ENCODE measurements at regions not wholly inside any gene's neighbourhood (a gene's known extent, or its start where the extent isn't known, plus 50 kb on each side); places are given as distances from the start of the nearest gene placed in this dataset.

DNA sequence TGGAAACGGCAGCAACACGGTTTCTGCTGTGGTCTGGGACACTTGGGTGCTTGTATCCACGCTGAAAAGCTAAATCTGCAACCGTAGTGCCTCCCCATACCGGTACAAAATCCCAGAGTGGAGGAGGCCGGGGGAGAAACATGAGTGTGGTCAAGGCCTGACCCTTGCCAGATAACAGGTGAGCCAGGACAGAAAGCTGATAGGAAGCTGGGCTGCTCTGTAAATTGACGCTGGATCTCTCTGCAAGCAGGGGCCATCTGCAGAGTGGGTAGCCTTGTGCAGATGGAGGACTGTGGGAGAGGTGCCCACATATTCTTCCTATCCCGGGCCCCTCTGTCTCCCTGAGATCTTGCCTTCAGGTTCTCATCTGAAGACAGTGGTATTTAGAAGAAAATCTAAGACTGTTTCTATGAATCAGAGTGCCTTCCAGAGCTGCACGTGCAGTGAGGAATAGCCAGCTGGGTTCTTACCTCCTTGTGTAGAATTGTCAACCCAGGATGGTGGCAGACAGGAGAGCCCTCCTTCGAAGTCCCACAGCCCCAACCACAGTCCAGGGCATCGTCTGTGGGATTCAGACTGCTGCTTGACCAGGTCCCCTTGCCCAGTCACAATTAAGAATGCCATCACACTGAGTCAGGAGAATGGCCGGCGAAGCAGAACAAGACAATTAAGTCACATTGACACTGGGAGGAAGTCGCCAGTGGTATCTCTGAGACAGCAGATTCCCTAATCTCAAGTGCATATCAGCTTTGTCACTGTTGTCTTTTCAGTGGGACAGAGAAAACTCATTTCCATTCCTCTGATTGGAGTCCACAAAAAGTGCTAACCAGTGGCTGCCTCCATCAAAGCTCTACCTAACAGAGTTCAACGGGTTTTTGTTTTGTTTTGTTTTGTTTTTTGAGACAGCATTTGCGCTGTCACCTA lies 100.0 kb upstream of the RIPOR2 start:
- DNase-seq (ENCODE audit: low read depth, low spot score) (no peak), ATAC-seq (peak; percentile 71), FAIRE-seq (no peak)
- peaks cover under 1% of the 10 kb centered on the region for H3K79me2 ChIP-seq (ENCODE audit: control insufficient read depth, insufficient read depth, low read length)
- H3K36me3 ChIP-seq (ENCODE audit: control insufficient read depth in 2 of 2, insufficient read depth in 2 of 2, low read length in 1 of 2), result no peaks in the 10 kb centered on the region
- H2AFZ ChIP-seq (ENCODE audit: control insufficient read depth, low read depth, low read length), result peak overlapping the region; percentile 87
- TF ChIP-seq RUNX3 (IDR thresholded peaks at IDR 0.05; ENCODE audit: low read length), result peak; percentile 49
- peak; percentile 56 to 80 for TF ChIP-seq BHLHE40 (IDR thresholded peaks at IDR 0.05; ENCODE audit: borderline replicate concordance in 1 of 2, low read depth in 2 of 2, low read length in 1 of 2)
- TF ChIP-seq, protein P1, sequence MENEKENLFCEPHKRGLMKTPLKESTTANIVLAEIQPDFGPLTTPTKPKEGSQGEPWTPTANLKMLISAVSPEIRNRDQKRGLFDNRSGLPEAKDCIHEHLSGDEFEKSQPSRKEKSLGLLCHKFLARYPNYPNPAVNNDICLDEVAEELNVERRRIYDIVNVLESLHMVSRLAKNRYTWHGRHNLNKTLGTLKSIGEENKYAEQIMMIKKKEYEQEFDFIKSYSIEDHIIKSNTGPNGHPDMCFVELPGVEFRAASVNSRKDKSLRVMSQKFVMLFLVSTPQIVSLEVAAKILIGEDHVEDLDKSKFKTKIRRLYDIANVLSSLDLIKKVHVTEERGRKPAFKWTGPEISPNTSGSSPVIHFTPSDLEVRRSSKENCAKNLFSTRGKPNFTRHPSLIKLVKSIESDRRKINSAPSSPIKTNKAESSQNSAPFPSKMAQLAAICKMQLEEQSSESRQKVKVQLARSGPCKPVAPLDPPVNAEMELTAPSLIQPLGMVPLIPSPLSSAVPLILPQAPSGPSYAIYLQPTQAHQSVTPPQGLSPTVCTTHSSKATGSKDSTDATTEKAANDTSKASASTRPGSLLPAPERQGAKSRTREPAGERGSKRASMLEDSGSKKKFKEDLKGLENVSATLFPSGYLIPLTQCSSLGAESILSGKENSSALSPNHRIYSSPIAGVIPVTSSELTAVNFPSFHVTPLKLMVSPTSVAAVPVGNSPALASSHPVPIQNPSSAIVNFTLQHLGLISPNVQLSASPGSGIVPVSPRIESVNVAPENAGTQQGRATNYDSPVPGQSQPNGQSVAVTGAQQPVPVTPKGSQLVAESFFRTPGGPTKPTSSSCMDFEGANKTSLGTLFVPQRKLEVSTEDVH (IDR thresholded peaks at IDR 0.05; ENCODE audit: low read depth, partially characterized antibody), result no peak
- peak overlapping the region; percentile 52; the same call in 1 of the 2 replicates for H3K4me3 ChIP-seq
- no peaks in the 10 kb centered on the region for H4K20me1 ChIP-seq (ENCODE audit: control insufficient read depth, insufficient read depth)
- ChIA-PET SMC1A (ENCODE audit: uncharacterized antibody, unreplicated experiment) (interaction anchor here (0.6 to 14.2 kb wide), 15 partner anchors 8 to 257 kb away, joined by 3 to 304 read pairs (median 6); no protein-coding TSS in a partner anchor), CTCF (interaction anchor here (1.4 to 7.7 kb wide), 10 partner anchors 8 to 179 kb away, joined by 5 to 86 read pairs (median 16); no protein-coding TSS in a partner anchor), POLR2A (interaction anchor here (1.0 to 7.7 kb wide), 8 partner anchors 9 to 100 kb away, joined by 3 to 69 read pairs (median 6); partner anchors contain the start of gene RIPOR2), RAD21 (ENCODE audit: unreplicated experiment) (interaction anchor here (1.5 to 7.0 kb wide), 12 partner anchors 8 to 256 kb away, joined by 5 to 61 read pairs (median 12); no protein-coding TSS in a partner anchor)
- H3K27me3 ChIP-seq (replicated peaks in 1 of 2; ENCODE audit: control insufficient read depth in 2 of 2, insufficient read depth in 2 of 2, low read length in 1 of 2), result no peaks in the 10 kb centered on the region
- H3K27ac ChIP-seq (ENCODE audit: control insufficient read depth, insufficient read depth), result peak overlapping the region; percentile 80
- 6% methylated on average over 16 of the region's 16 CpGs for WGBS (ENCODE audit: insufficient coverage, insufficient replicate concordance, low lambda C conversion rate, missing lambda C conversion rate)
- intact Hi-C loops (cut with micrococcal nuclease; ENCODE audit: unreplicated experiment) (no loop called here), in situ Hi-C loops (cut with MboI) (no loop called here)
- no peaks in the 10 kb centered on the region; the same call in 2 of the 3 replicates for H3K9me3 ChIP-seq (replicated peaks; ENCODE audit: control insufficient read depth, insufficient read depth, low read length)
- peak overlapping the region; percentile 74 for H3K9ac ChIP-seq (ENCODE audit: control insufficient read depth, insufficient read depth, low read length)
- peak overlapping the region; percentile 87 for H3K4me2 ChIP-seq (ENCODE audit: control insufficient read depth, insufficient read depth)
- BruUV-seq (replicated peaks), result no TSS peak
- H3K4me1 ChIP-seq (ENCODE audit: control insufficient read depth, insufficient read depth, low read length), result peaks cover 19% of the 10 kb centered on the region

All from GM12878 (cell line).